ENCODE measurements at regions not wholly inside any gene's neighbourhood (a gene's known extent, or its start where the extent isn't known, plus 50 kb on each side); places are given as distances from the start of the nearest gene placed in this dataset.

GRCh38 chr12:127182018-127182417 is 1085.0 kb upstream of the TMEM132C start:
- DNase-seq = no peak
- Histone ChIP-seq H3K36me3 (replicated peaks in 1 of 2; ENCODE audit: control extremely low read depth in 1 of 2, control insufficient read depth in 1 of 2, extremely low read depth in 1 of 2, insufficient read depth in 2 of 2, low read length in 1 of 2) (no peaks in the 10 kb centered on the region), H3K27me3 (replicated peaks in 1 of 4; ENCODE audit: control extremely low read depth in 1 of 4, control insufficient read depth in 3 of 4, insufficient read depth in 4 of 4, low read length in 3 of 4) (no peaks in the 10 kb centered on the region), H3K4me2 (replicated peaks; ENCODE audit: low read depth, low read length, poor library complexity, severe bottlenecking) (no peak overlapping the region), H3K79me2 (ENCODE audit: control insufficient read depth, insufficient read depth, low read length) (no peaks in the 10 kb centered on the region), H3K9ac (ENCODE audit: low read length) (no peak overlapping the region), H3K9me3 (ENCODE audit: control extremely low read depth in 1 of 3, control insufficient read depth in 2 of 3, insufficient read depth in 1 of 3, low read length in 2 of 3) (peaks cover 0 to 2% (median 0%) of the 10 kb centered on the region in 3 donors), H4K20me1 (ENCODE audit: control insufficient read depth, insufficient read depth, low read length, poor library complexity, severe bottlenecking) (no peaks in the 10 kb centered on the region), H3K4me3 (ENCODE audit: control extremely low read depth in 1 of 5, extremely low read depth in 1 of 5, insufficient read depth in 1 of 5, low read depth in 2 of 5, low read length in 4 of 5) (no peak overlapping the region), H3K27ac (ENCODE audit: low read length in 2 of 2) (no peak overlapping the region), H3K4me1 (ENCODE audit: control insufficient read depth in 2 of 2, insufficient read depth in 2 of 2, low read length in 2 of 2) (no peaks in the 10 kb centered on the region), H2AFZ (ENCODE audit: insufficient read depth, low read depth, low read length, poor library complexity, severe bottlenecking) (no peak overlapping the region)
- no peaks in the 10 kb centered on the region for H3K27me3 Mint-ChIP-seq
- no peak overlapping the region for H3K4me3 Mint-ChIP-seq
- no peaks in the 10 kb centered on the region for H3K4me1 Mint-ChIP-seq
- H3K27ac Mint-ChIP-seq = no peak overlapping the region
- intact Hi-C loops (cut with micrococcal nuclease) = no loop called here
- no peaks in the 10 kb centered on the region for H3K9me3 Mint-ChIP-seq (ENCODE audit: insufficient read depth)
- 89% methylated on average over 6 of the region's 6 CpGs for WGBS (ENCODE audit: insufficient coverage)
- ATAC-seq (ENCODE audit: low read depth) = no peak
- POLR2A ChIA-PET = no interaction called here
- CTCF ChIA-PET = no interaction called here
- no peak for TF ChIP-seq CTCF (IDR thresholded peaks at IDR 0.05)

GRCh38 chr12:127189992-127190391 is 1077.0 kb upstream of the TMEM132C start:
- CTCF ChIA-PET = no interaction called here
- H3K4me3 ChIP-seq (ENCODE audit: control extremely low read depth in 1 of 5, extremely low read depth in 1 of 5, insufficient read depth in 1 of 5, low read depth in 2 of 5, low read length in 4 of 5) = no peak overlapping the region
- POLR2A ChIA-PET = no interaction called here
- no peaks in the 10 kb centered on the region for H4K20me1 ChIP-seq (ENCODE audit: control insufficient read depth, insufficient read depth, low read length, poor library complexity, severe bottlenecking)
- Mint-ChIP-seq H3K9me3 (ENCODE audit: insufficient read depth) (no peaks in the 10 kb centered on the region), H3K27me3 (no peaks in the 10 kb centered on the region), H3K4me1 (no peaks in the 10 kb centered on the region), H3K4me3 (no peak overlapping the region), H3K27ac (no peak overlapping the region)
- no peaks in the 10 kb centered on the region for H3K79me2 ChIP-seq (ENCODE audit: control insufficient read depth, insufficient read depth, low read length)
- no peaks in the 10 kb centered on the region for H3K27me3 ChIP-seq (replicated peaks in 1 of 4; ENCODE audit: control extremely low read depth in 1 of 4, control insufficient read depth in 3 of 4, insufficient read depth in 4 of 4, low read length in 3 of 4)
- H3K9me3 ChIP-seq (ENCODE audit: control extremely low read depth in 1 of 3, control insufficient read depth in 2 of 3, insufficient read depth in 1 of 3, low read length in 2 of 3) = no peaks in the 10 kb centered on the region
- intact Hi-C loops (cut with micrococcal nuclease) = no loop called here
- H3K4me1 ChIP-seq (ENCODE audit: control insufficient read depth in 2 of 2, insufficient read depth in 2 of 2, low read length in 2 of 2) = no peaks in the 10 kb centered on the region
- H3K27ac ChIP-seq (ENCODE audit: low read length in 2 of 2) = no peak overlapping the region
- no peak overlapping the region for H3K9ac ChIP-seq (ENCODE audit: low read length)
- no peak overlapping the region for H3K4me2 ChIP-seq (replicated peaks; ENCODE audit: low read depth, low read length, poor library complexity, severe bottlenecking)
- WGBS (ENCODE audit: insufficient coverage) = no CpG with 5 or more reads among the region's 1 CpG
- DNase-seq = no peak
- H2AFZ ChIP-seq (ENCODE audit: insufficient read depth, low read depth, low read length, poor library complexity, severe bottlenecking) = no peak overlapping the region
- no peak for ATAC-seq (ENCODE audit: low read depth)
- no peaks in the 10 kb centered on the region for H3K36me3 ChIP-seq (replicated peaks in 1 of 2; ENCODE audit: control extremely low read depth in 1 of 2, control insufficient read depth in 1 of 2, extremely low read depth in 1 of 2, insufficient read depth in 2 of 2, low read length in 1 of 2)
- no peak for TF ChIP-seq CTCF (IDR thresholded peaks at IDR 0.05)
- no peak for TF ChIP-seq EZH2 (IDR thresholded peaks at IDR 0.05; ENCODE audit: borderline replicate concordance, insufficient read depth, low read depth, low read length, poor library complexity, severe bottlenecking)

Measured in B cell (primary cell).